ENCODE measurements at regions not wholly inside any gene's neighbourhood (a gene's known extent, or its start where the extent isn't known, plus 50 kb on each side); places are given as distances from the start of the nearest gene placed in this dataset.
A peak's percentile ranks its signal among the peaks of the same experiment; 100 is the strongest.
"Not testable (repeated sequence)": the region's sequence is repeated elsewhere in the genome, so short reads cannot be mapped to it uniquely, and the experiment has no call there.

DNA sequence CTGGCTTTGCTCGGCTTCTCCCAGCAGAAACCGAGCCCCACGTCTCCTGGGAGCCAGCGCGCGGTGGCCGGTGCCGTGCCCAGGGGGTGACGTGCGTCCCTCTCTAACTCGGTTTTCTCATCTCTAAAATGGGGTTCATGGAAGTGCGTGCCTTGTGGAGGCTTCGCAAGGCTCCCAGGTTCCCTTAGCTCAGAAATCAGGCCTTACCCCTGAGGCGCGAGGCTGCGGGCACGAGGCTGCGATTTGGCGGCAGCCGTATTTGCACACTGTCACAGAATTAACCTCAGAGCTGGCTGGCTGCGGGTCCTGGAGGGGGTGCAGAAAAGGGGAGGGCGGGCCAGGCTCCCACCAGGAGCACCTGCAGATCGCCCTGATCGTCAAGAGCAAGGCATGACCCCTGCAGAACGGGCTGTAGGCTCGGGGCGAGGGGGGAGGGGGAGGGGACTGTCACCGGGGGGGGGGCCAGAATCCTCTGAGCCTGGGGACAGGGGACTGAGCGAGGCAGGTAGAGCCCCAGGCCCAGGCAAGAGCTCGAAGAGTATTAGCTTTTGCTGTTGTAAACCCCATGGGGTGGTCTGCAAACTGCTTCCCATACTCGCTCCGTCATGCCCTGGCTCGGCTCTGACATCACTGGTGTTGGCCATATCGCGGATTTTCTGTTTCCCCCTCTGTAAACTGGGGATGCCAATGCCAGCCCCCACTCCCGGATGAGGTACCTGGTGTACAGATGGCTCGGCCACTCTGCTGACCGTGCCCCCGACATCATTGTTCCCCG is 62.2 kb downstream of the CCNE1 start:
- DNase-seq, result no peak

DNA sequence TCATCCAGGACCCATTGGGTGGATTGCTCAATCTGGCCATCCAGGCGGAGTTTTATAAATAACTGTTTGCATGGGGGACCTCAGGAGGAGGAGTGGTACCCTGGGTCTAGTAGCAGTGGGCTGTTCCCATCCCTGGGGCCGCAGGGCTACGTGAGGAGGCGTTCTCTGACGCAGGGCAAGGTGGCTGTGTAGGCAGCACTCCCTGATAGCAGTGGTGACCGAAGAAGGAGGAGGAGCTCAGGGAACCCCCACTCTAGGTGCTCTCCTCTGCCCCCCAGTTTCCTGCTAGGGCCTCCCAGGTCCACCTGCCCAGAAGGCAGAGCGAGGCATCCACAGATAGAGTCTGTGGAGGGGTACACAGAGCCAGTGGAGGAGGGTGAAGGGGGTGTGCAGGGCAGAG is 64.1 kb downstream of the CCNE1 start:
- no peak for DNase-seq

DNA sequence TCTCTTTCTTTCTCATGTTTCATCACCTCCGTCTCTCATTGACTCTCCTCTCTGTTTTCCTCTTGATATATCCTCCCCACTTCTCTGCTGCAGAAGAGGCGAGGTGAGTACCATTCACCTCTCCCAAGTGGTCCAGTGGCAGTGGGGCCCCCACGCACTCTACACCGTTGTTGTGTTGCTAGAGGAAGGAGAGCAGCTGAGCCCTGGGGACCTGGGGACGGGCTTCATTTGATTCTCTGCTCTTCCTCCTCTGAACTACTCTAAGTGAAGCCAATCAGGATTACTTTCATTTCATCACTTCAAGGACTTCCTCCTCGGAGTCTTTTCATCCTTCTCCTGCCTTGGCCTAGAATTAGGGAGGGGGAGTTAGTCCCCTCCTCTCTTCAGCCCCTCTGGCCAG is 64.6 kb downstream of the CCNE1 start:
- no peak for DNase-seq

DNA sequence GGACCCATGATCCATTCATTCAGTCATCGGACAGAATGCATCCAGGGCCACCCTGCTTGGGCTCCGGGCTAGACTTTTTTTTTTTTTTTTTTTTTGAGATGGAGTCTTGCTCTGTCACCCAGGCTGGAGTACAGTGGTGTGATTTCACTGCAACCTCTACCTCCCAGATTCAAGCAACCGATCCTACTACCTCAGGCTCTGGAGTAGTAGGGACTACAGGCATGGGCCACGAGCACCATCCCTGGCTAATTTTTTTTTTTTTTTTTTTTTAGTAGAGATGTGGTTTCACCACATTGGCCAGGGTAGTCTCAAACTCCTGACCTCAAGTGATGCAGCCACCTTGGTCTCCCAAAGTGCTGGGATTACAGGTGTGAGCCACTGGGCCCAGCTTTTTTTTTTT is 65.1 kb downstream of the CCNE1 start:
- DNase-seq, result not testable (repeated sequence)

DNA sequence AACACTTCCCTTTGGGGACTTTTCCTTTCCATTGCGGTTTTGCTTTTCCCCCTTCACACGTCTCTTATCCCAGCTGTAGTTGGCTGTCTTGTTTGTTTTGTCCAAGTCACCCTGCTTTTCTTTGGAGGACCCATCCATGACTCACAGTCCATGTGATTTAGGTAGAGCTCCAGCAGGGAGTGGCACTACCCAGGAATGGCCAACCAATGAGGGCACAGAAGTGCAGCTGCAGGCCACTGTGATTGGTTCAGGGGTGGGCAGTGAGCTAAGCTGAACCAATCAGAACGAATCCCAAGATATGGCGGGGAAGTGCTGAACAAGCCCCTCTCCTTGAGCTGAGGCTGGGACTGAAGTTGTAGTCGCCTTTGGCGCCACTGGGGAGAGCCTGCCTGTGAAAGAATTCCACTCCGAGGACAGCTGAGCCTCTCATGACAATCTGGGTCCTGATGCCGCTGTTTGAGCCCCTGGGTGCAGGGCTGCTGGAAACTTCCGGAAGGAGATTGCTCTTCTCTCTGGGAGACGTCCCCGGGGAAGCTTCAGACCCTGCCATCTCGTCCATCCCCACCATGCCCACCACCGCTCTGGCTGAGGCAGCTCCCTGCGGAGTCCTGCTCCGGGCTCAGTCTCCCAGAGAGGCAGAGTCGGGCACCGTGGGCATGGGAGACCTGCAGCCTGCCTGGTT is 62.9 kb upstream of the URI1 start:
- no peak for DNase-seq

DNA sequence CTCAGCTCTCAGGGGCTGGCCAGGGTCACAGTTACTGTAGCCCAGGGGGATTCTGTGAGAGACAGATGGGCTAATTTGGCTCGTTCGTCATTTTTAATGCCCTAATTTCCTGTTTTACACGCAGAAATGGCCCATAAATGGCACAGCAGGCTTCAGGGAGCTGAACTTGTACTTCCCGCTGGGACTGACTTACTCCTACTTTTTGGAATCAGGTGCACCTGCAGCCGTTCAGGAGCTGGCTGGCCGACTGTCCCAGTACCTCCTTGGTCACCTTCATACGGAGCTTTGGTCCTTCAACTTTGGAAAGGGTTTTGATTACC is 62.4 kb upstream of the URI1 start:
- DNase-seq, result no peak

DNA sequence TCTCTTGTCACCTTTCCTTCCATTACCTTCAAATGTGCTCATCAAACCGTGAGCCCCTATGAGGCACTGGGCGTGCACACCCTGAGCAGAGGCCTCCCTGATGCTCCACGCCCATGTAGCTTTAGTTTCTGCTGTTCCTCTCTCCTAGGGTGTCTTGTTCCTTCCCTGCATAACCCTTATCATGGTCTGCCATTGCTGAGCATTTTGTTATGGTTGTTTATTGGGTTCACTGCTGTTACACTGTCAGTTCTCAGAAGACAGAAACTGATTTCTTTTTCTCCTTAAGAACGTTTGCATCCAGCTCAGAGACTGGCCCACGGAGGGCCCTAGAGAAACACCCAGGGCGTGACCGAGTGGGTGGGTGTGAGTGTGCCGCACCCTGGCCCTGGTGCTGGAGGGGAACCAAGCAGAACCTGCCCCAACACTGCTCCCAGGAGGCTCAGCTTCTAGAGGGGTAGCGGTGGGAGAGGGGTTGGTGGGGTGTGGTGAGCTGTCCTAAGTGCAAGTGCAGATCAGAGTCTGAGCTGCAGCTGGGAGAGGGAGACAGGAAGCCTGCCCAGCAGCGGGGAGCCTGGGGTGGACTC is 61.4 kb upstream of the URI1 start:
- DNase-seq, result no peak

DNA sequence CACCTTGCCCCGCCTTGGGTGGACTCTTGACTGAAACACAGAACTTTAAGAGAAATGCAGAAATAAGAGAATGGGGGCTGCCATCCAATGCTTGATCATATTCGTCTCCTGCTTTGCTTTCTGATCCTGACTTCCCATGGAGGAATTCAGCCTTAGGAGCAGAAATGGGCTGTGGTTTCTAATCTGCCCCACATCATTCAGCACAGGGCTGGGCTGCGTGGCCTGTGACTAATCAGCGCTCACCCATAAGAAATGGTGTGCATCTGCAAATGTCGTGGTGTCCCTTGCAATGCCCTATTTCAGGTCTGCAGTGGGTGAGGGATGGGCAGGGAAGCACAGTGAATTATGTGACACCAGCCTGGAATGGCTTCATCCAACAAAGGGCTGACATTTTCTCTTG is 60.7 kb upstream of the URI1 start:
- DNase-seq, result no peak

DNA sequence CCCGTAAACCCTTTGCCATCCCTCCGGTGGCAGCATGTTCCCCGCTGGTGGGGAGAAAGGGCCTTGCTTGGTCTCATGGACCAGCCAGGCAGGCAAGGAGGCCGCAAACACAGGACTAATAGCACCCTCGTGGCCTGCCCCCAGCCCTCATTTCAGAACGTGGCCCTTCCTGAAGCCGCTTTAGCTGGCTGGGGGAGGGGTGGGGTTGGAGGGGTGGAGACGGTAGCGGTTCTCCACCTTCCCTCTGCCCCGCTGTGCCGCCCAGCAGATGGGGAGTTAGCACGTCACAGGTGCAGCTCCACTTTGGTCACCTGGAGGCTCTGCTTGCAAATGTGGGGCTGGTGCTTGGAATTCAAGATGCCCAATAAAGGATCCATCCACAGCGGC is 59.3 kb upstream of the URI1 start:
- no peak for DNase-seq

DNA sequence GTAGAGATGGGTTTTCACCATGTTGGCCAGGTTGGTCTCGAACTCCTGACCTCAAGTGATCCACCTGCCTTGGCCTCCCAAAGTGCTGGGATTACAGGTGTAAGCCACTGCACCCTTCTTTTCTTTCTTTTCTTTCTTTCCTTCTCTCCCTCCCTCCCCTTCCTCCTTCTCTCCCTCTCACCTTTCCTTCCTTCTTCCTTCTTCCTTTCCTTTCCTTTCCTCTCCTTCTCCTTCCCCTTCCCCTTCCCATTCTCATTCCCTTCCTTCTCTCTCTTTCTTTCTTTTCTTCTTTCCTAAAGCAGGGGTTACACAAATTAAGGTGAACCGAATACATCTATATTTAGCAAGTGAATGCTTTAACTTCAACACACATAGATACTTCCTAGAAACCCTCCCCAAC is 58.0 kb upstream of the URI1 start:
- DNase-seq, result no peak

DNA sequence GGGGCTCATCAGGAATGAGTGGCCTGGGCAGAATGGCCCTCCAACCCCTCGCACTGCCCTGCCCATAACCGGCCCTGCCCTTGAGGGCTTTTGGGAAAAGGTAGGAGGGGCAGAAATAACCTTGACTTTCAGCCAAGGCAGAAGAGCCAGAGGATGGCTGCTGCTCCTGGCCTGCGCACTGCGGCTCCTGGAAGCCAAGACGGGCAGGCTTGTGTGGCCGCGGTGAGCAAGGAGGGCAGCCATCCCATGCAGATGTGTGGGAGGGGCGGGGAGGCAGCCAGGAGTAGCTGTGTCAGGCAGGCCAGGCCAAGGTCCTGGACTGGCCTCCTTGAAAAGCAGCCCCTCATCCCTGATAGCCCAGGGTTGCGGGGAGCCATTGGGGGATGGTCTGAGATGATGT is 57.6 kb upstream of the URI1 start:
- no peak for DNase-seq

DNA sequence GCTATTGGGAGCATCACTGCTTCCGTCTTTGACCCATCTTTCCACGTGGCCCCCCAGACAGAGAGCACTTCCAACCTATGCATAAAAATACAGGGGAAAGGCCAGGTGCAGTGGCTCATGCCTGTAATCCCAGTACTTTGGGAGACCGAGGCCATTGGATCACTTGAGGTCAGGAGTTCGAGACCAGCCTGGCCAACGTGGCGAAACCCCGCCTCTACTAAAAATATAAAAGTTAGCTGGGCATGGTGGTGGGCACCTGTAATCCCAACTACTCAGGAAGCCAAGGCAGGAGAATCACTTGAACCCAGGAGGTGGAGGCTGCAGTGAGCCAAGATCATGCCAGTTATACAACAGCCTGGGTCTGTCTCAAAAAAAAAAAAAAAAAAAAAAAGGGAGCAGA is 55.9 kb upstream of the URI1 start:
- not testable (repeated sequence) for DNase-seq

DNA sequence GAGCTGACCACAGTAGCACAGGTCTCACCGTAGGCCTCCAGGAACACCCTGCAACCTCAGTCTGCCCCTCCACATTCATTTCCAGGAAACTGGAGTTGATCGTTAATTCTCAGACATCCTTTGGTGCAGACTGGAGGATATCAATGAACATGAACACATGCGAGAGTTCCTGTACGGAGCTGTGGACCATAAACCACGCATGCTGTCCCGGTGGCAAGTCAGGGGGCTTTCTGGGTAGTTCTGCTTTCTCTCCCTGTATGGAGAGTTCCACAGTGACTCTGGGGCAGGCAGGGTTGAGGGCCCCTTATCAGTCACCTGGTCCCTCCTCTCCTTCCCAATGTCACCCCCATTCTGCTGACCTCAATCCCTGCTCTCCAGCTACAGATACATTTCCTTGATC is 55.5 kb upstream of the URI1 start:
- DNase-seq, result no peak

DNA sequence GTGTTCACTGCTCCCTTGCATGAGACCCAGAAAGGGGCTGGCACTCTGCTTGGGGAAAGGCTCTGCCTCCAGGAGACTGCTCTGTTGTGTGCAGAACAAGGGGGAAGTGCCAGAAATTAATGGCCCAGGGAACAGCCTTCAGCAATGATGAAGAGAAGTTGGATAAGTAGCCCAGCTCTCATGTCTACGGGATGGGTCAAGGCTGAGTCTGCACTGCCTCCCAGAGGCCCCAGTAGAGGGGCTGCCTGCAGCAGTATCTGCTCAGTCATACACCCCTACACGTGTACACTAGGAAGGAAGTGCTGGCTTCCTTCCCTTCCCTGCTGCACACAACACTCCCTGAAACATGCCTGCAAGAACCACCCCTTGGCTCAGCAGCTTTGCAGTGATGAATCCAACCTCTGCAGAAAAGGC is 54.6 kb upstream of the URI1 start:
- DNase-seq, result peak in 1 of 2 donors; percentile 73

DNA sequence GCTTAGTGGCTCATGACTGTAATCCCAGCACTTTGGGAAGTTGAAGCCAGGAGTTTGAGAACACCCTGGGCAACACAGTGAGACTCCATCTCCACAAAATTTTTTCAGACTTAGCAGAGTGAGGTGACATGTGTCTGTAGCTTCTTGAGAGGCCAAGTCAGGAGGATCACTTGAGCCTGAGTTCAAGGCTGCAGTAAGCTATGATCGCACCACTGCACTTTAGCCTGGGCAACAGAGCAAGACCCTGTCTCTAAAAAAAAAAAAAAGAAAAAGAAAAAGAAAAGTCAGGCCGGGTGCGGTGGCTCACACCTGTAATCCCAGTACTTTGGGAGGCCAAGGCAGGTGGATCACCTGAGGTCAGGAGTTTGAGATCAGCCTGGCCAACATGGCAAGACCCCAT is 54.0 kb upstream of the URI1 start:
- not testable (repeated sequence) for DNase-seq

DNA sequence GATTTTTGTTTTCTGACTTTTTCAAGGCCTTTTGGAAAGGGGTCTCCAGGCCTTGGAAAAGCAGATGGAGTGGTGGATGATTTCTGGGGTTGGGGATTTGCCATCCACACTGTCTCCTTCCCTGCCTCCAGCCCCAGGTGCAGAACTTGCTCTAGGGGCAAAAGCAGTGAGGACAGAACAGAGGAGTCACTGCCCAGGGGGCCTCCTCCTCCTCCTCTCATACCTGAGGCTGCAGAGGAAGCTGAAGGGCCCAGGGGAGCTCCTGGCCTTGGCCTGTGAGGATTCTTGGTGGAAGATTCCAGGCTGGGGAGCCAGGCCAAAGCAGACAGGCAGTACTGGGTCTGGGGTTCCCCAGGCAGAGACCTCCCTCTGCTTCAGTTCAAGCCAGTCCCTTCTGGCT is 52.3 kb upstream of the URI1 start:
- DNase-seq, result no peak

DNA sequence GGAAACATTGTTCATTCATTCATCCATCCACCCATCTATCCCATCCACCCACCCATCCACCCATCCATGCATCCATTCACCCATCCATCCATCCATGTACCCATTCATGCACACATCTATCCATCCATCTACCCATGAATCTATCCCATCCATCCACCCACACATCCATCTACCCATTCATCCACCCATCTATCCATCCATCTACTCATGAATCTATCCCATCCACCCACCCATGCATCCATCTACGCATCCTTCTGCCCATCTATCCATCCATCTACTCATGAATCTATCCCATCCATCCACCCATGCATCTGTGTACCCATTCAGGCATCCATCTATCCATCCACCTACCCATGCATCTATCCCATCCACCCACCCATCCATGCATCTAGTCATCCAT is 51.6 kb upstream of the URI1 start:
- DNase-seq, result no peak

All from bone marrow (tissue), 2 donors.